Lower leg skin (tissue), 4 donors: ENCODE measurements at regions not wholly inside any gene's neighbourhood (a gene's known extent, or its start where the extent isn't known, plus 50 kb on each side); places are given as distances from the start of the nearest gene placed in this dataset.

ENCODE experiments used
- DNase-seq, 2 donors: peaks; one replicate each; pipeline ENCODE4 v3.0.0-alpha.2; 2019; ENCODE audit warnings: low spot score in 2 of 2
- H3K4me3 ChIP-seq: fragments of 200-600 bp; sonication (generic); 2 replicates; pipeline ENCODE4 v1.5.1; 2017; ENCODE audit warnings: mild to moderate bottlenecking, low read depth; ENCODE audit not compliant: poor library complexity, severe bottlenecking
- POLR2A ChIP-seq, 2 donors: fragments of 450-650 bp; IDR thresholded peaks; one replicate each; pipeline ENCODE4 v1.6.1; 2016 to 2017; ENCODE audit warnings: antibody characterized with exemption in 2 of 2, mild to moderate bottlenecking in 1 of 2, moderate library complexity in 1 of 2
- WGBS, 2 donors: methylation state at CpG; one replicate each; pipeline ENCODE4 v1.1.5; 2018; 5-methylcytosine and 5-hydroxymethylcytosine counted together
- intact Hi-C: fragments of 100-400 bp; cut with DNase I; formaldehyde crosslinking; loops from one replicate; pipeline ENCODE4 v1.15.0; 2023; ENCODE audit warnings: low total_unique reads
- TF ChIP-seq, protein P1 (sequence below), 3 donors: fragments of 450-650 bp; IDR thresholded peaks; one replicate each; pipeline ENCODE4 v1.5.1; 2016; ENCODE audit warnings: antibody characterized with exemption in 3 of 3, mild to moderate bottlenecking in 3 of 3, moderate library complexity in 2 of 3

DNA sequence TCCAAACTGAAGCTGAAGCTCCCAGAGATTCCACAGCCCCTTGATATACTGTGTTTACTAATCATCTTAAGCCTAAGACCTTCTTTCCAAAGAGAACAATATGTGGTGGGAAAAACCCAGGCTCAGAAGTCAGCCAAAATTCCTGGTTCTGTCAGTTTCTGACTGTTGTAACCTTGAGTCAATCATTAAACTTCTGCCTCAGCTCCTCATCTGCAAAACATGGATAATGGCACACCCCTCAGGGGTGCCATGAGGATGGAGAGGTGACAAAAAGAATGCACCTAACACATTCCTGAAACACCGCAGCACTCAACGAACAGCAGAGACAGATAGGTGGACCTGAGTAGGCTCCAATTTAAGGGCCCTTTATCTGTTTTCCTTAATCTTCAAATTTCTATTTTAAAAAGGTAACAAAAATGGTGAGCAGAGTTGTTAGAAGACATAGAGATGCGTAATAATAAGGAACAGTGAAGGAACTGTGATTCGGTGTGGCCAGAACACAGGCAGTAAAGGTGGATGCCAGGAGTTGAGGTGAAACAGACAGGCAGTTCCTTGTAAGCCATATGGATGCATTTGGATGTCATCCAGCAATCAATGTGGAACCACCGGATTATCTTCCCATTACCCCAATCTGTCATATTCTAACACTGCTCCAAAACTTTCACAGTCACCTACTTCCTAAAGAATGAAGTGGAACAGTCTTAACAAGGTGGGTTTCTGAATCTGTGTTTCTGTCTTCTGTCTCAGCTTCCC is 56.6 kb upstream of the DOCK9 start:
- no peak overlapping the region for H3K4me3 ChIP-seq
- DNase-seq: no peak
- 81 to 88% methylated on average over 5 of the region's 5 CpGs for WGBS, 2 donors
- TF ChIP-seq POLR2A (IDR thresholded peaks at IDR 0.05): no peak
- TF ChIP-seq, protein P1, sequence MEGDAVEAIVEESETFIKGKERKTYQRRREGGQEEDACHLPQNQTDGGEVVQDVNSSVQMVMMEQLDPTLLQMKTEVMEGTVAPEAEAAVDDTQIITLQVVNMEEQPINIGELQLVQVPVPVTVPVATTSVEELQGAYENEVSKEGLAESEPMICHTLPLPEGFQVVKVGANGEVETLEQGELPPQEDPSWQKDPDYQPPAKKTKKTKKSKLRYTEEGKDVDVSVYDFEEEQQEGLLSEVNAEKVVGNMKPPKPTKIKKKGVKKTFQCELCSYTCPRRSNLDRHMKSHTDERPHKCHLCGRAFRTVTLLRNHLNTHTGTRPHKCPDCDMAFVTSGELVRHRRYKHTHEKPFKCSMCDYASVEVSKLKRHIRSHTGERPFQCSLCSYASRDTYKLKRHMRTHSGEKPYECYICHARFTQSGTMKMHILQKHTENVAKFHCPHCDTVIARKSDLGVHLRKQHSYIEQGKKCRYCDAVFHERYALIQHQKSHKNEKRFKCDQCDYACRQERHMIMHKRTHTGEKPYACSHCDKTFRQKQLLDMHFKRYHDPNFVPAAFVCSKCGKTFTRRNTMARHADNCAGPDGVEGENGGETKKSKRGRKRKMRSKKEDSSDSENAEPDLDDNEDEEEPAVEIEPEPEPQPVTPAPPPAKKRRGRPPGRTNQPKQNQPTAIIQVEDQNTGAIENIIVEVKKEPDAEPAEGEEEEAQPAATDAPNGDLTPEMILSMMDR (IDR thresholded peaks at IDR 0.05): no peak
- intact Hi-C loops: no loop called here

DNA sequence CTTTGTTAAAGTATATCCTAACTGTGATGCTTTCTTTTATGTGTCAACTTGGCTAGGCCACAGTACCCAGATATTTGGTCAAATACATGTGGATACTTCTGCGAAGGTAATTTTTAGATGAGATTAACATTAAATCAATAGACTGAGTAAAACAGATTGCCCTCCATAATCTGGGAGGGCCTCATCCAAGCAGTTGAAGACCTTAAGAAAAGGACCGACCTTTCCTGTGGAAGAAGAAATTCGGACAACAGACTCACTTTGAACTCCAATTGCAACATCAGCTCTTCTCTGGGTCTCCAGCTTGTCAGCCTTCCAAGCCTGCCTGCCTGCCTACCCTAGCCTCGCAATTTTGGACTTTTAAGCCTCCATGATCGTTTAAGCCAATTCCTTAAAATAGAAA is 57.9 kb upstream of the DOCK9 start:
- 95 to 98% methylated on average over 5 of the region's 5 CpGs for WGBS, 2 donors

DNA sequence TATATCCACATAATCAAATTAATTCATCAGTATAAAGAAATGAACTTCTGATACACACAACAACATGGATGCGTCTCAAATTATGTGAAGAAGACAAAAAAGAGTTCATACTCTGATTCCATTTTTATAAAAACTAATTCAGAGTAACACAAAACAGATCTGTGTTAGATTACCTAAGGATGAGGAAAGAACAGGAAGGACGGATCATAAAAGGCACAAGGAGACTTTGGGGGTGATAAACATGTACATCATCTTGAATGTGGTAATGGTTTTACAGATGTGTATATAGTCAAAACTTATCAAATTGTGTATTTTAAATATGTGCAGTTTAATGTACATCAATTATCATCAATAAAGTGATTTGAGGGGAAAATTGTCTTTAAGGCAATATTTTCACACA is 59.9 kb upstream of the DOCK9 start:
- 96 to 98% methylated on average over 2 of the region's 2 CpGs for WGBS, 2 donors
- intact Hi-C loops: no loop called here
- DNase-seq: no peak
- TF ChIP-seq POLR2A (IDR thresholded peaks at IDR 0.05): no peak
- no peak overlapping the region for H3K4me3 ChIP-seq

More for the DNA sequence above, 57.9 kb upstream of the DOCK9 start:
- H3K4me3 ChIP-seq: no peak overlapping the region
- intact Hi-C loops: no loop called here
- DNase-seq: no peak
- TF ChIP-seq POLR2A (IDR thresholded peaks at IDR 0.05): no peak
- TF ChIP-seq, protein P1 (IDR thresholded peaks at IDR 0.05): no peak

DNA sequence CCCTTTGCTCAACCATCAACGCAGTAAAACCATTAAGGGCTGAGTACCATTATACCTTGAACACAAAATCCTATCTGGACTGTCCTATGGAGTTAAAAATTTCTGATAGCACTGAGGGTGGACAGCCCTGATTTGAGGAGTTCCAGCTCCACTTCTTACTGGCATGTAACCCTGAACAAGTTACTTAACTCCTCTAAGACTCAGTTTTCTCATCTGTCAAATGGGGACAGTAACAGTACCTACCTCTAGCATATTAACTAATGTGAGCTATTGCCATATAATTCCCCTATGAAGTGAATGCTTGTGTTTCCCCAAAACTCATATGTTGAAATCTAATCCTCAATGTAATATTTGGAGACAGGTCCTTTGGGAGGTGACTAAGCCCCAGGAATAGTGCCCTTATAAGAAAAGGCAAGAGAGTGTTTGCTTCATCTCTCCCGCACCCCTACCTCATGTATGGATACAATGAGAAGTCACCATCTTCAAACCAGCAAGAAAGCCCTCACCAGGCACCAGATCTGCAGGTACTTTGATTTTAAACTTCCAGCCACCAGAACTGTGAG is 61.9 kb upstream of the DOCK9 start:
- no peak for DNase-seq

DNA sequence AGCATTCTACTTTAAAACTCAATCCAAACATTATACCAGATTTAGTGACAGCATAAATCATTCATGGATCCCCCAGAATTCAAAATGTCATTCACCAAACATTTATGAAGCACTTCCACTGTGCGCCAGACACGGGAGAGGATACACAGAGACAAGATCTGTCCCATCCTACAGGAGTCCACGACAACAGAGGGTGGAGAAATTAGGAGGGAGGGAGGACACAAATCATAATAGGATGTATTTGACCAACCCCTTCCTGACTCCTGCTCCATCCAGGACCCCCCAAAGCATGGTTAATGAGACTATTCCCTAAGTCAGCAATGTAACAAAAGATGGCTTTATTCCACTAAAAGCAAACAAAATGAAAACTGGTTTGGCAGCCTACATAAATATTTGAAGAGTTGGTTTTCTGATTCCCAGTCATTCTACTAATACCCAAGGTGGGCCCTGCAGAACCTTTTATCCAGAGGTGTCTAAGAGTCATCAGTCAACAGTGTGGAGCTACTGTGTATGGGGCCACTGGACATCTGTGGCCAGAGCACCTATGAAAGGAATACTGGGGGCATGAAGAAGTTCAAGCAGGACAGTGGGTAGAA is 62.8 kb upstream of the DOCK9 start:
- TF ChIP-seq, protein P1 (IDR thresholded peaks at IDR 0.05): no peak
- no peak for TF ChIP-seq POLR2A (IDR thresholded peaks at IDR 0.05)
- DNase-seq: no peak
- intact Hi-C loops: no loop called here
- WGBS, 2 donors: 51 to 71% methylated on average over 3 of the region's 3 CpGs
- H3K4me3 ChIP-seq: no peak overlapping the region

More for the DNA sequence above, 61.9 kb upstream of the DOCK9 start:
- H3K4me3 ChIP-seq: no peak overlapping the region
- intact Hi-C loops: no loop called here
- 92 to 98% methylated on average over 2 of the region's 2 CpGs for WGBS, 2 donors
- TF ChIP-seq POLR2A (IDR thresholded peaks at IDR 0.05): no peak
- TF ChIP-seq, protein P1 (IDR thresholded peaks at IDR 0.05): no peak

DNA sequence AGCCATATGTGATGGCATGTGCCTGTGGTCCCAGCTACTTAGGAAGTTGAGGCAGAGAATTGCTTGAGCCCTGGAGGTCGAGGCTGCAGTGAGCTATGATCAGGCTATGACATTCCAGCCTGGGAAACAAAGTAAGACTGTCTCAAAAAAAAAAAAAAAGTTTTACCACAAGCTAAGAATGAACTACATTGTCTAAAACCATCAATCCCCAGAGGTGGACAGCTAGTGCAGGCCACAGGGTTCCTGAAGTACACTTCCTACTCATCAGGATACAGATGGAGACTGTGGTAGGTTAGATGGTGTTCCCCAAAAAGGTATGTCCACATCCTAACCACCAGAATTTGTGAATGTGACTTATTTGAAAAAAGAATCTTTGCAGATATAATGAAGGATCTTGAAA is 63.5 kb upstream of the DOCK9 start:
- H3K4me3 ChIP-seq: no peak overlapping the region
- DNase-seq: no peak
- 80 to 91% methylated on average over 1 of the region's 1 CpG for WGBS, 2 donors
- intact Hi-C loops: no loop called here
- TF ChIP-seq, protein P1 (IDR thresholded peaks at IDR 0.05): no peak
- no peak for TF ChIP-seq POLR2A (IDR thresholded peaks at IDR 0.05)
